B cell (primary cell): ENCODE measurements at regions not wholly inside any gene's neighbourhood (a gene's known extent, or its start where the extent isn't known, plus 50 kb on each side); places are given as distances from the start of the nearest gene placed in this dataset.

Source experiments
- ATAC-seq: fragments of 200-7000 bp; cut with Tn5 transposase; one replicate; pipeline ENCODE4 v1.10.0; 2021; ENCODE audit warnings: low read depth, mild to moderate bottlenecking, moderate number of reproducible peaks, moderate library complexity
- CTCF ChIA-PET: fragments of 350-600 bp; sonication (Branson Sonifier 250); formaldehyde crosslinking; loops from one replicate; lab custom pipeline; 2021; ENCODE audit warnings: antibody characterized with exemption, inconsistent platforms; lab: Charles Lee
- POLR2A ChIA-PET: fragments of 350-600 bp; sonication (Branson Sonifier 250); formaldehyde crosslinking; loops from one replicate; lab custom pipeline; 2021; ENCODE audit warnings: antibody characterized with exemption; lab: Charles Lee
- DNase-seq: peaks from one replicate; pipeline ENCODE4 v3.0.0; 2013
- H2AFZ ChIP-seq: 2 replicates; pipeline ENCODE4 v1.6.1; 2012; ENCODE audit warnings: mild to moderate bottlenecking, low read depth, low read length; ENCODE audit not compliant: insufficient read depth, poor library complexity, severe bottlenecking
- H3K27ac ChIP-seq, 2 donors: 1 replicate in 1 of 2; 2 replicates in 1 of 2; pipeline ENCODE4 v1.5.1; 2012 to 2013; ENCODE audit warnings: low read length in 2 of 2, mild to moderate bottlenecking in 2 of 2, moderate library complexity in 1 of 2
- H3K27me3 ChIP-seq, 4 experiments: fragments of 200-600 bp in 1 of 4; sonication (generic) in 1 of 4; replicated peaks in 1 of 4; 1 replicate in 2 of 4; 2 replicates in 2 of 4; pipeline versions ENCODE4 v1.6.1 to v1.7.0; 2013 to 2016; ENCODE audit warnings: low read length in 3 of 4, mild to moderate bottlenecking in 2 of 4, mixed read lengths in 1 of 4, moderate library complexity in 1 of 4; ENCODE audit not compliant: insufficient read depth in 4 of 4, control insufficient read depth in 3 of 4; ENCODE audit errors: control extremely low read depth in 1 of 4
- H3K36me3 ChIP-seq, 2 experiments: replicated peaks in 1 of 2; 1 replicate in 1 of 2; 2 replicates in 1 of 2; pipeline versions ENCODE4 v1.6.1 to v1.7.1; 2013; ENCODE audit warnings: low read length in 1 of 2; ENCODE audit not compliant: insufficient read depth in 2 of 2, control insufficient read depth in 1 of 2; ENCODE audit errors: control extremely low read depth in 1 of 2, extremely low read depth in 1 of 2
- H3K4me1 ChIP-seq, 2 donors: fragments of 200-600 bp in 1 of 2; sonication (generic) in 1 of 2; 1 replicate in 1 of 2; 2 replicates in 1 of 2; pipeline versions ENCODE4 v1.5.1 to v1.6.1; 2013 to 2017; ENCODE audit warnings: low read length in 2 of 2; ENCODE audit not compliant: control insufficient read depth in 2 of 2, insufficient read depth in 2 of 2
- H3K4me2 ChIP-seq: replicated peaks from 2 replicates; pipeline ENCODE3; 2012; ENCODE audit warnings: mild to moderate bottlenecking, low read depth, low read length; ENCODE audit not compliant: poor library complexity, severe bottlenecking
- H3K4me3 ChIP-seq, 5 experiments: fragments of 200-600 bp in 1 of 5; sonication (generic) in 1 of 5; 1 replicate in 3 of 5; 2 replicates in 2 of 5; pipeline versions ENCODE4 v1.5.1 to v1.7.0; 2011 to 2016; ENCODE audit warnings: low read length in 4 of 5, mild to moderate bottlenecking in 4 of 5, low read depth in 2 of 5, control low read depth in 1 of 5, moderate library complexity in 1 of 5; ENCODE audit not compliant: insufficient read depth in 1 of 5; ENCODE audit errors: control extremely low read depth in 1 of 5, extremely low read depth in 1 of 5
- H3K79me2 ChIP-seq: fragments of 200-600 bp; sonication (generic); one replicate; pipeline ENCODE4 v1.6.0; 2016; ENCODE audit warnings: low read length; ENCODE audit not compliant: control insufficient read depth, insufficient read depth
- H3K9ac ChIP-seq: fragments of 200-600 bp; sonication (generic); 2 replicates; pipeline ENCODE4 v1.6.1; 2017; ENCODE audit warnings: mild to moderate bottlenecking, low read length, moderate library complexity
- H3K9me3 ChIP-seq, 3 donors: one replicate each; pipeline versions ENCODE4 v1.6.1 to v1.7.1; 2013; ENCODE audit warnings: low read length in 2 of 3; ENCODE audit not compliant: control insufficient read depth in 2 of 3, insufficient read depth in 1 of 3; ENCODE audit errors: control extremely low read depth in 1 of 3
- H4K20me1 ChIP-seq: 2 replicates; pipeline ENCODE4 v1.6.0; 2012; ENCODE audit warnings: mild to moderate bottlenecking, low read length; ENCODE audit not compliant: insufficient read depth, control insufficient read depth, poor library complexity, severe bottlenecking
- H3K27ac Mint-ChIP-seq: one replicate; pipeline ENCODE4 v1.8.0; 2021; ENCODE audit warnings: mixed read lengths
- H3K27me3 Mint-ChIP-seq: one replicate; pipeline ENCODE4 v1.8.0; 2021; ENCODE audit warnings: mixed read lengths
- H3K4me1 Mint-ChIP-seq: one replicate; pipeline ENCODE4 v1.8.0; 2021; ENCODE audit warnings: mixed read lengths
- H3K4me3 Mint-ChIP-seq: one replicate; pipeline ENCODE4 v1.8.0; 2021; ENCODE audit warnings: mixed read lengths
- H3K9me3 Mint-ChIP-seq: one replicate; pipeline ENCODE4 v1.8.0; 2022; ENCODE audit warnings: mixed read lengths; ENCODE audit not compliant: insufficient read depth
- CTCF ChIP-seq: fragments of 200-600 bp; IDR thresholded peaks from one replicate; pipeline ENCODE4 v1.8.0; 2022; ENCODE audit warnings: antibody characterized with exemption, mild to moderate bottlenecking
- EZH2 ChIP-seq: IDR thresholded peaks from 2 replicates; pipeline ENCODE4 v1.6.1; 2012; ENCODE audit warnings: borderline replicate concordance, low read depth, mild to moderate bottlenecking, moderate library complexity, low read length; ENCODE audit not compliant: insufficient read depth, poor library complexity, severe bottlenecking
- WGBS: methylation state at CpG from one replicate; pipeline ENCODE4 v1.1.5; 2013; ENCODE audit warnings: missing lambda C conversion rate; ENCODE audit not compliant: insufficient coverage; 5-methylcytosine and 5-hydroxymethylcytosine counted together
- intact Hi-C: fragments of 100-400 bp; cut with micrococcal nuclease; formaldehyde crosslinking; loops from one replicate; pipeline ENCODE4 v1.10.0; 2022

GRCh38 chr4:14176613-14177012 lies 549.1 kb upstream of the BOD1L1 start:
- H3K4me2 ChIP-seq, result peak overlapping the region; percentile 67
- no peak overlapping the region for H3K4me3 Mint-ChIP-seq
- H3K79me2 ChIP-seq, result no peaks in the 10 kb centered on the region
- H3K27ac ChIP-seq, result peak overlapping the region in 1 of 2 donors; percentile 89
- H3K27me3 Mint-ChIP-seq, result no peaks in the 10 kb centered on the region
- no peaks in the 10 kb centered on the region for H3K9me3 ChIP-seq
- H3K9me3 Mint-ChIP-seq, result no peaks in the 10 kb centered on the region
- H4K20me1 ChIP-seq, result no peaks in the 10 kb centered on the region
- WGBS, result 100% methylated on average over 1 of the region's 3 CpGs
- intact Hi-C loops, result no loop called here
- no peak for TF ChIP-seq EZH2
- no peak for TF ChIP-seq CTCF
- H3K4me3 ChIP-seq, result no peak overlapping the region
- DNase-seq (no peak), ATAC-seq (no peak)
- no peaks in the 10 kb centered on the region for H3K27me3 ChIP-seq
- H2AFZ ChIP-seq, result no peak overlapping the region
- H3K27ac Mint-ChIP-seq, result peak overlapping the region; percentile 62
- peaks cover 76% of the 10 kb centered on the region for H3K4me1 Mint-ChIP-seq
- H3K36me3 ChIP-seq, result no peaks in the 10 kb centered on the region
- H3K9ac ChIP-seq, result no peak overlapping the region
- ChIA-PET CTCF (no interaction called here), POLR2A (no interaction called here)
- H3K4me1 ChIP-seq, result peaks cover 60% of the 10 kb centered on the region in 2 donors

- Mint-ChIP-seq H3K27me3 (no peaks in the 10 kb centered on the region), H3K9me3 (no peaks in the 10 kb centered on the region), H3K27ac (peak overlapping the region; percentile 89), H3K4me1 (peaks cover 88% of the 10 kb centered on the region), H3K4me3 (peak overlapping the region; percentile 76)
- peak overlapping the region in 2 of 5 experiments; percentile 17 for H3K4me3 ChIP-seq
- peak; percentile 90 for ATAC-seq
- WGBS, result no CpG with 5 or more reads among the region's 3 CpGs
- POLR2A ChIA-PET, result interaction anchor here (0.6 to 1.0 kb wide), 2 partner anchors 12 to 826 kb away, joined by 3 to 6 read pairs; no protein-coding TSS in a partner anchor
- H3K9ac ChIP-seq, result peak overlapping the region; percentile 52
- peak overlapping the region; percentile 67 for H3K4me2 ChIP-seq
- DNase-seq, result peak; percentile 69
- no peaks in the 10 kb centered on the region for H3K27me3 ChIP-seq
- CTCF ChIA-PET, result interaction anchor here (0.8 to 1.4 kb wide), 3 partner anchors 11 to 521 kb away, joined by 3 to 4 read pairs (median 3); no protein-coding TSS in a partner anchor
- intact Hi-C loops, result loop anchor here (1.0 kb wide), 2 partner anchors 13 to 53 kb away; no protein-coding TSS in a partner anchor
- peaks cover 70 to 73% of the 10 kb centered on the region in 2 donors for H3K4me1 ChIP-seq
- H3K9me3 ChIP-seq, result no peaks in the 10 kb centered on the region
- H3K27ac ChIP-seq, result peak overlapping the region; percentile 86 to 89
- peak overlapping the region; percentile 39 for H2AFZ ChIP-seq
- H4K20me1 ChIP-seq, result no peaks in the 10 kb centered on the region
- no peaks in the 10 kb centered on the region for H3K36me3 ChIP-seq
- TF ChIP-seq EZH2 (no peak), CTCF (no peak)
- no peaks in the 10 kb centered on the region for H3K79me2 ChIP-seq
Observed at GRCh38 chr4:14177987-14178386, 550.5 kb upstream of the BOD1L1 start.
